ENCODE measurements at regions not wholly inside any gene's neighbourhood (a gene's known extent, or its start where the extent isn't known, plus 50 kb on each side); places are given as distances from the start of the nearest gene placed in this dataset.

DNA sequence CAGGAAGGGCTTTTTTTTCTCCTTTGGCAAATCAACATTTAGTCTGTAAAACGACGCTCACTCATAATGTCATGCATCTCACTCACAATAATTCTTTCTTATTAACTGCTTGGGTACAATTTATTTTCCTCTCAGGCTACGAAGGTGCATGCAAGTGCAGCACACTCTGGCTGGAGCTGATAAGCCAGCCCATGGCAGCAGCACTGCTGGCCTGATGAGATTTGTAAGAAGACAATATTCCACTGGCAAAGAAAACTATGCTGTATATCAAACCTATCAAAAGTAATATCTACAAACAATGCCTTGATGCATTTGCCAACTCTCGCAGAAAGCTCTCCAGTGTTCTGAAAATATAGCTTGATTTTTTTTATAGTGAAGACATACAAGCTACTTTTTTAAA, 170.0 kb upstream of the PHF14 start:
- dilution Hi-C loops (cut with HindIII; ENCODE audit: low sequenced_read_pairs, unreplicated experiment): no loop called here
- H3K4ac ChIP-seq (ENCODE audit: low read depth, low read length): no peak overlapping the region
- H4K5ac ChIP-seq (ENCODE audit: low read depth, low read length): no peak overlapping the region
- no peaks in the 10 kb centered on the region for H3K27me3 ChIP-seq (ENCODE audit: control insufficient read depth, insufficient read depth, low read length)
- BruUV-seq (replicated peaks): no TSS peak
- no peak for ATAC-seq (ENCODE audit: low read depth)
- in situ Hi-C loops (cut with MboI; ENCODE audit: low sequenced_read_pairs): no loop called here
- TF ChIP-seq SMC3 (IDR thresholded peaks at IDR 0.05; ENCODE audit: low read depth, low read length): no peak
- TF ChIP-seq, protein P1, sequence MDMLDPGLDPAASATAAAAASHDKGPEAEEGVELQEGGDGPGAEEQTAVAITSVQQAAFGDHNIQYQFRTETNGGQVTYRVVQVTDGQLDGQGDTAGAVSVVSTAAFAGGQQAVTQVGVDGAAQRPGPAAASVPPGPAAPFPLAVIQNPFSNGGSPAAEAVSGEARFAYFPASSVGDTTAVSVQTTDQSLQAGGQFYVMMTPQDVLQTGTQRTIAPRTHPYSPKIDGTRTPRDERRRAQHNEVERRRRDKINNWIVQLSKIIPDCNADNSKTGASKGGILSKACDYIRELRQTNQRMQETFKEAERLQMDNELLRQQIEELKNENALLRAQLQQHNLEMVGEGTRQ (IDR thresholded peaks at IDR 0.05; ENCODE audit: low read depth, low read length): no peak
- no peak for TF ChIP-seq RAD21 (IDR thresholded peaks at IDR 0.05; ENCODE audit: low read length)
- TF ChIP-seq CHD1 (IDR thresholded peaks at IDR 0.05; ENCODE audit: low read depth, low read length): no peak
- no peak for TF ChIP-seq RFX5 (IDR thresholded peaks at IDR 0.05; ENCODE audit: low read depth, low read length)
- no peak for TF ChIP-seq MAFK (IDR thresholded peaks at IDR 0.05; ENCODE audit: low read depth, low read length)
- TF ChIP-seq POLR2A (IDR thresholded peaks at IDR 0.05; ENCODE audit: low read depth, low read length): no peak
- no peak for TF ChIP-seq MAZ (IDR thresholded peaks at IDR 0.05; ENCODE audit: borderline replicate concordance, low read depth, low read length)
- no peak for TF ChIP-seq NFE2L2 (IDR thresholded peaks at IDR 0.05; ENCODE audit: low read depth, low read length)
- TF ChIP-seq ELK1 (IDR thresholded peaks at IDR 0.05; ENCODE audit: borderline replicate concordance, low read depth, low read length): no peak
- no peak for TF ChIP-seq BHLHE40 (IDR thresholded peaks at IDR 0.05; ENCODE audit: low read depth, low read length)
- TF ChIP-seq FOS (IDR thresholded peaks at IDR 0.05; ENCODE audit: low read depth, low read length): no peak
- TF ChIP-seq MXI1 (IDR thresholded peaks at IDR 0.05; ENCODE audit: borderline replicate concordance, low read depth, low read length): no peak
- no peak for TF ChIP-seq CEBPB (IDR thresholded peaks at IDR 0.05; ENCODE audit: low read depth, low read length)
- TF ChIP-seq RCOR1 (IDR thresholded peaks at IDR 0.05; ENCODE audit: insufficient replicate concordance, low read length): no peak
- TF ChIP-seq CTCF (conservative IDR thresholded peaks at IDR 0.05; ENCODE audit: low read depth, low read length): no peak
- H2AK9ac ChIP-seq (replicated peaks; ENCODE audit: low read depth, low read length, poor library complexity): no peak overlapping the region
- no peak overlapping the region for H4K91ac ChIP-seq (ENCODE audit: insufficient read depth, low read depth, low read length)
- DNase-seq: no peak
- no peak overlapping the region for H3K4me3 ChIP-seq (ENCODE audit: insufficient read depth, low read depth, low read length)
- no peak overlapping the region for H3K23ac ChIP-seq (ENCODE audit: low read depth, low read length)
- no peak overlapping the region for H2BK15ac ChIP-seq (ENCODE audit: low read depth, low read length)
- no peaks in the 10 kb centered on the region for H3K79me1 ChIP-seq (ENCODE audit: low read depth in 1 of 2, low read length in 2 of 2)
- H3K14ac ChIP-seq (replicated peaks; ENCODE audit: low read depth, low read length): no peak overlapping the region
- CTCF ChIA-PET: no interaction called here
- POLR2A ChIA-PET (ENCODE audit: unreplicated experiment): no interaction called here
- H2BK120ac ChIP-seq (ENCODE audit: low read depth, low read length): no peak overlapping the region
- H3K36me3 ChIP-seq (ENCODE audit: control insufficient read depth, insufficient read depth, low read length): no peaks in the 10 kb centered on the region
- H2AFZ ChIP-seq (replicated peaks; ENCODE audit: low read length, poor library complexity): no peak overlapping the region
- H3K4me1 ChIP-seq (ENCODE audit: control insufficient read depth, insufficient read depth, low read length): no peaks in the 10 kb centered on the region
- H4K20me1 ChIP-seq (ENCODE audit: insufficient read depth, low read length): no peaks in the 10 kb centered on the region
- no peak overlapping the region for H2BK20ac ChIP-seq (ENCODE audit: low read depth, low read length)
- WGBS, 2 experiments (ENCODE audit: extremely low coverage in 2 of 2, insufficient read length in 1 of 2): no CpG with 5 or more reads among the region's 4 CpGs
- H3K9me1 ChIP-seq (ENCODE audit: insufficient read depth, low read length): no peaks in the 10 kb centered on the region
- H3K56ac ChIP-seq (ENCODE audit: extremely low read depth, insufficient read depth, low read length): no peak overlapping the region
- H3K9ac ChIP-seq (ENCODE audit: low read depth, low read length): no peak overlapping the region
- H3K18ac ChIP-seq (ENCODE audit: low read depth, low read length): no peak overlapping the region
- H2AK5ac ChIP-seq (ENCODE audit: low read depth, low read length): no peak overlapping the region
- H3K27ac ChIP-seq (ENCODE audit: insufficient read depth, low read length): no peak overlapping the region
- peaks cover 3% of the 10 kb centered on the region; the same call in 1 of the 2 replicates for H3K9me3 ChIP-seq (ENCODE audit: control insufficient read depth, insufficient read depth, low read length)
- no peak overlapping the region for H3K4me2 ChIP-seq (ENCODE audit: low read depth, low read length)
- H4K8ac ChIP-seq (ENCODE audit: low read depth in 2 of 2, low read length in 2 of 2): no peak overlapping the region
- intact Hi-C loops (cut with micrococcal nuclease): no loop called here
- no peak overlapping the region for H2BK5ac ChIP-seq (ENCODE audit: low read depth, low read length, poor library complexity, severe bottlenecking)

Data from IMR-90 (cell line).